ENCODE measurements at regions not wholly inside any gene's neighbourhood (a gene's known extent, or its start where the extent isn't known, plus 50 kb on each side); places are given as distances from the start of the nearest gene placed in this dataset.

DNA sequence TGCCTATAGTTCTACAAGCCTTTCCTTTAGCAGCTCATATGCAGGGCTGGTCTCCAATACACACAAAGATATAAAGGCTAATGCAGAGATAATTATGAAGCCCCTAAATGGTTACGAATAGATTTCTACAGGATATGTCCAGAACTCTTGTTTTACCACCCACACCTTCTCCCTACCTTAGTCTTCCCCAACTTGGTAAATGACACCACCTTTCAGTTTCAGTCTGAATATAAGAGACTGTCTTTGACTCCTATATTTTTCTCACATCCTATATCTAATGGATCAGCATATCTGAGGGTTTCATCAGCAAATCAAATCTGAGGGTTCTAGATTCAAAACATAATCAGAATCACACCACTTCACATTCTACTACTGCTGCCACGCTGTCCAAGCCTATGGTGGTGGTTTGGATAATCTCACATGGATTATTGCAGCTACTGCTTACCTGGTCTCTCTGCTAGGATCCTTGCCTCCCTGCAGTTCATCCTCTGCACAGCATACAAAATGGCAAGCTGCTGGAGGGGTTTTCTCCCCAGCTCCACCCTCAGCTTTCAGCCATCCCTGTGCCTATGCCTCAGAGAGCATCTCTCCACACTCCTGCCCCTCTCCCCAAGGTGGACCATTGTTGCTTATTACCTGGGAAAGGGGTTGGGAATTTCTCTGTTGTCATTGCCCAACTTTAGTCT lies 178.0 kb upstream of the SPOPL start:
- TF ChIP-seq EZH2 (IDR thresholded peaks at IDR 0.05; ENCODE audit: borderline replicate concordance, low read depth, low read length, severe bottlenecking) (no peak), CTCF (IDR thresholded peaks at IDR 0.05; ENCODE audit: extremely low read depth in 1 of 2, insufficient read depth in 1 of 2, low read depth in 1 of 2, low read length in 2 of 2) (no peak)

All from endothelial cell of umbilical vein (primary cell).